PC-3 (cell line): ENCODE measurements at regions not wholly inside any gene's neighbourhood (a gene's known extent, or its start where the extent isn't known, plus 50 kb on each side); places are given as distances from the start of the nearest gene placed in this dataset.

Experiments
- ATAC-seq: fragments of 200-7000 bp; cut with Tn5 transposase; 2 replicates; pipeline ENCODE4 v1.9.1; 2020; ENCODE audit warnings: mild to moderate bottlenecking, moderate library complexity
- BruUV-seq: library from RNA; stranded (reverse); fragments of 400-500 nt; replicated peaks from 2 replicates; lab custom pipeline; 2021; lab: Mats Ljungman, UMichigan
- CTCF ChIA-PET: fragments of 300-600 bp; sonication (Branson Sonifier 250); formaldehyde crosslinking; loops from one replicate; lab custom pipeline; 2022; ENCODE audit warnings: antibody characterized with exemption; lab: Charles Lee
- POLR2A ChIA-PET: fragments of 300-600 bp; sonication (Branson Sonifier 250); formaldehyde crosslinking; loops from one replicate; lab custom pipeline; 2022; ENCODE audit warnings: antibody characterized with exemption; ENCODE audit not compliant: unreplicated experiment; lab: Charles Lee
- DNase-seq: peaks from one replicate; pipeline ENCODE4 v3.0.0-alpha.2; 2015
- H2AFZ ChIP-seq: fragments of 300-600 bp; sonication (generic); 2 replicates; pipeline ENCODE4 v1.6.0; 2016; ENCODE audit warnings: antibody characterized with exemption, low read length
- H3F3A ChIP-seq: fragments of 300-600 bp; sonication (generic); one replicate; pipeline ENCODE4 v1.6.0; 2017; ENCODE audit warnings: antibody characterized with exemption, low read length, control low read depth, mild to moderate bottlenecking; ENCODE audit not compliant: unreplicated experiment
- H3K27ac ChIP-seq: fragments of 300-600 bp; sonication (generic); 2 replicates; pipeline ENCODE4 v1.5.1; 2016; ENCODE audit warnings: mild to moderate bottlenecking, low read length
- H3K27me3 ChIP-seq: fragments of 300-600 bp; sonication (generic); 2 replicates; pipeline ENCODE4 v1.6.1; 2016; ENCODE audit warnings: low read length, mixed read lengths
- H3K36me3 ChIP-seq: fragments of 300-600 bp; sonication (generic); 2 replicates; pipeline ENCODE4 v1.6.1; 2016; ENCODE audit warnings: low read depth, mixed run types, low read length, mixed read lengths
- H3K4me1 ChIP-seq: fragments of 300-600 bp; sonication (generic); 2 replicates; pipeline ENCODE4 v1.5.1; 2016; ENCODE audit warnings: low read length; ENCODE audit not compliant: insufficient read depth
- H3K4me2 ChIP-seq: fragments of 300-600 bp; sonication (generic); 2 replicates; pipeline ENCODE4 v1.6.0; 2016; ENCODE audit warnings: low read length
- H3K4me3 ChIP-seq: fragments of 300-600 bp; sonication (generic); 2 replicates; pipeline ENCODE4 v1.5.1; 2016; ENCODE audit warnings: mild to moderate bottlenecking, low read length, mixed read lengths
- H3K79me2 ChIP-seq: fragments of 300-600 bp; sonication (generic); 2 replicates; pipeline ENCODE4 v1.6.1; 2017; ENCODE audit warnings: low read length, mixed read lengths
- H3K9ac ChIP-seq: fragments of 300-600 bp; sonication (generic); 2 replicates; pipeline ENCODE4 v1.6.0; 2016; ENCODE audit warnings: mild to moderate bottlenecking, low read length
- H3K9me2 ChIP-seq: fragments of 300-600 bp; sonication (generic); replicated peaks from 2 replicates; pipeline ENCODE4 v1.6.1; 2016; ENCODE audit warnings: mixed run types, low read length, mixed read lengths
- H3K9me3 ChIP-seq: fragments of 300-600 bp; sonication (generic); 2 replicates; pipeline ENCODE4 v1.6.1; 2016; ENCODE audit warnings: low read length, mixed read lengths
- H4K20me1 ChIP-seq: fragments of 300-600 bp; sonication (generic); 2 replicates; pipeline ENCODE4 v1.6.1; 2016; ENCODE audit warnings: low read length, mixed read lengths
- CTCF ChIP-seq: fragments of 300-600 bp; sonication (generic); conservative IDR thresholded peaks from 2 replicates; pipeline ENCODE4 v1.5.1; 2017; ENCODE audit warnings: antibody characterized with exemption, low read depth, mild to moderate bottlenecking, low read length
- EZH2 ChIP-seq: fragments of 300-600 bp; sonication (generic); IDR thresholded peaks from one replicate; pipeline ENCODE4 v1.6.1; 2017; ENCODE audit warnings: antibody characterized with exemption, mild to moderate bottlenecking, low read length; ENCODE audit not compliant: unreplicated experiment
- EZH2phosphoT487 ChIP-seq: fragments of 300-600 bp; sonication (generic); IDR thresholded peaks from 2 replicates; pipeline ENCODE4 v1.6.1; 2018; ENCODE audit warnings: mild to moderate bottlenecking, antibody characterized with exemption, low read length, borderline replicate concordance
- intact Hi-C: fragments of 100-400 bp; cut with micrococcal nuclease; formaldehyde crosslinking; loops from 2 replicates; pipeline ENCODE4 v1.9.0; 2023

GRCh38 chr7:89593125-89593524, 561.1 kb upstream of the STEAP1 start:
- Histone ChIP-seq H3K9me3 (no peaks in the 10 kb centered on the region), H3K36me3 (no peaks in the 10 kb centered on the region), H4K20me1 (no peaks in the 10 kb centered on the region), H3K27ac (no peak overlapping the region), H3K4me3 (no peak overlapping the region), H3K9me2 (no peaks in the 10 kb centered on the region), H3K4me1 (no peaks in the 10 kb centered on the region), H3K9ac (no peak overlapping the region), H2AFZ (no peak overlapping the region), H3K27me3 (no peaks in the 10 kb centered on the region), H3K79me2 (no peaks in the 10 kb centered on the region), H3F3A (no peaks in the 10 kb centered on the region), H3K4me2 (no peak overlapping the region)
- TF ChIP-seq EZH2phosphoT487 (no peak), CTCF (no peak), EZH2 (no peak)
- no peak for ATAC-seq
- intact Hi-C loops: no loop called here
- ChIA-PET CTCF (no interaction called here), POLR2A (no interaction called here)
- no peak for DNase-seq
- no TSS peak for BruUV-seq

- H3K4me1 ChIP-seq: no peaks in the 10 kb centered on the region
- H2AFZ ChIP-seq: no peak overlapping the region
- DNase-seq (no peak), ATAC-seq (no peak)
- 0 out of 2 replicates have a peak, but pooled peaks cover 8% of the 10 kb centered on the region for H3K9me3 ChIP-seq
- CTCF ChIA-PET: no interaction called here
- H3K36me3 ChIP-seq: no peaks in the 10 kb centered on the region
- H3K27ac ChIP-seq: no peak overlapping the region
- H4K20me1 ChIP-seq: no peaks in the 10 kb centered on the region
- no peak overlapping the region for H3K4me3 ChIP-seq
- no peak overlapping the region for H3K9ac ChIP-seq
- TF ChIP-seq EZH2phosphoT487 (no peak), EZH2 (no peak), CTCF (no peak)
- H3F3A ChIP-seq: no peaks in the 10 kb centered on the region
- BruUV-seq: no TSS peak
- H3K79me2 ChIP-seq: no peaks in the 10 kb centered on the region
- no peaks in the 10 kb centered on the region for H3K9me2 ChIP-seq
- no peaks in the 10 kb centered on the region for H3K27me3 ChIP-seq
- POLR2A ChIA-PET: no interaction called here
- H3K4me2 ChIP-seq: no peak overlapping the region
- intact Hi-C loops: no loop called here
Measured at GRCh38 chr7:89602984-89603383, 551.3 kb upstream of the STEAP1 start.

- ATAC-seq (no peak), DNase-seq (no peak)
- no peak overlapping the region for H2AFZ ChIP-seq
- H3K27ac ChIP-seq: no peak overlapping the region
- H3K4me1 ChIP-seq: no peaks in the 10 kb centered on the region
- 0 out of 2 replicates have a peak, but pooled peaks cover 8% of the 10 kb centered on the region for H3K9me3 ChIP-seq
- no peaks in the 10 kb centered on the region for H3K9me2 ChIP-seq
- no peaks in the 10 kb centered on the region for H4K20me1 ChIP-seq
- POLR2A ChIA-PET: no interaction called here
- no peaks in the 10 kb centered on the region for H3F3A ChIP-seq
- no peak overlapping the region for H3K4me3 ChIP-seq
- H3K9ac ChIP-seq: no peak overlapping the region
- intact Hi-C loops: no loop called here
- H3K36me3 ChIP-seq: no peaks in the 10 kb centered on the region
- no peaks in the 10 kb centered on the region for H3K27me3 ChIP-seq
- TF ChIP-seq EZH2phosphoT487 (no peak), EZH2 (no peak), CTCF (no peak)
- no TSS peak for BruUV-seq
- no peaks in the 10 kb centered on the region for H3K79me2 ChIP-seq
- CTCF ChIA-PET: no interaction called here
- H3K4me2 ChIP-seq: no peak overlapping the region
Measured at GRCh38 chr7:89605362-89605761, 548.9 kb upstream of the STEAP1 start.
